Choroid plexus epithelial cell (primary cell): ENCODE measurements at regions not wholly inside any gene's neighbourhood (a gene's known extent, or its start where the extent isn't known, plus 50 kb on each side); places are given as distances from the start of the nearest gene placed in this dataset.
A peak's percentile ranks its signal among the peaks of the same experiment; 100 is the strongest.

Experiments used
- DNase-seq: peaks from one replicate; pipeline ENCODE4 v3.0.0-alpha.2; 2010; ENCODE audit warnings: low read depth
- H3K4me3 ChIP-seq: 2 replicates; pipeline ENCODE4 v1.5.1; 2011; ENCODE audit warnings: low read depth, mild to moderate bottlenecking, control low read depth, low read length, moderate library complexity
- CTCF ChIP-seq: conservative IDR thresholded peaks from 2 replicates; pipeline ENCODE4 v1.5.1; 2011; ENCODE audit warnings: low read depth, mild to moderate bottlenecking, control low read depth, inconsistent platforms, low read length, moderate library complexity

GRCh38 chr21:33987461-33987860 is 71.9 kb upstream of the ATP5PO start:
- no peak for DNase-seq
- no peak overlapping the region for H3K4me3 ChIP-seq
- TF ChIP-seq CTCF, result no peak

DNA sequence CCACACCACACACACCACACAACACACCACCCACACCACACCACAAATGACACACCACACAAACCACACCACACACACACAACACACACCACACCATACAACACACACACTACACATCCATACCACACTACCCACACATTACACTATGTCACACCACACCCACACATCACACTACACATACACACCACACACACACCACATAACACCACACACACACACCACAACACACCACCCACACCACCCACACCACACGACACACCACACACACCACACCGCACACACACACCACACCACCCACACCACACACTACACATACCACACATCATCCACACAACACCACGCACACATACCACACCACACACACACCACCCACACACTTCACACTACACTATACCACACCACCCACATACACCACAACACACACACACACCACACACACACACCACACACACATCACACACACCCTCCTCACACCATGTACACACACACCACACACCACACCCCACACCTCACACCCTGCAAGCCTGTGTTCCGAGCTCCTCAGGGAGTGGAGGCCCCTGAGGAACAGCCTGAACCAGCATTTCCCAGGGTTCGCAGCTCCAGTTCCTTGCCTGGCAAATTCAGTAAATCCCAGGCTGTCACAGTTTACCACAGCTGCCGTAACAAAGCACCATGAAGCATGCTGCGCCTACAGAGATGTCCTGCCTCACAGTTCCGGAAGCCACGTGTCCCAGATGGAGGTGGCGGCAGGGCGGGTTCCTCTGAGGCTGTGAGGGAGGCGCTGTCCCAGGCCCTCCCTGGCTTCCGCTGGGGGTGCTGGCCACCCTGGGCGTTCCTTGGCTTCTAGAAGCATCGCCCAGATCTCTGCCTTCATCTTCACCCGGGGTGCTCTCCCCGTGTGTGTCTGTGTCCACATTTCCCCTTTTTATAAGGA is 69.8 kb upstream of the ATP5PO start:
- no peak for TF ChIP-seq CTCF
- no peak overlapping the region for H3K4me3 ChIP-seq
- DNase-seq, result no peak

GRCh38 chr21:33984021-33984481 is 68.4 kb upstream of the ATP5PO start:
- TF ChIP-seq CTCF, result no peak
- H3K4me3 ChIP-seq, result no peak overlapping the region
- DNase-seq, result no peak

- peak; percentile 38 for DNase-seq
- no peak overlapping the region for H3K4me3 ChIP-seq
- TF ChIP-seq CTCF, result no peak
Observed at GRCh38 chr21:33981391-33982101, 65.9 kb upstream of the ATP5PO start.

DNA sequence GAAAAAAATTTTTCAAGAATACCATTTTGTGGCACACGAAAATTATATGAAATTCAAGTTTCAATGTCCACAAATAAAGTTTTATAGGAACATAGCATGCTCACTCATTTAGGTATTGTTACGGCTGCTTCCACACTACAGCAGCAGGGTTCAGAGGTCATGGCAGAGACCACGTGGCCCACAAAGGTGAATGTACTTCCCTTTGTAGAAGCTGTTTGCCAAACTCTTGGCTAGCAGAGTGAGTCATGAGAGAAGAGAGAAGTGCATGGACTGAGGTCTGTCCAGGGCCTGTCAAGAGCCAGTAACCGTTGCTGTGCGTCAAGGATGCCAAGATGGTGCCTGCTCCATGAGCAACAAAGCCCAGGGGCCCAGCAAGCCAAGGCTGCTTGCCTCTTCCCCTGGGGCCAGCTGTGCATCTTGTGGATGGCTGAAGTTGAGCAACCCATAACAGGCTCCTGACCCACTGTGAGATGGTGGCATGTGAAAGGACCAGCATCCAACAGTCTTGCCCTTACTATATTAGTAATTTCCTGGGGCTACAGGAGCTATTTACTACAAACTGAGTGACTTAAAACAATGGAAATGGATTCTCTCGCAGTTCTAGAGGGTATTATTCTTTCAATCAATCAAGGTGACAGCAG is 64.8 kb upstream of the ATP5PO start:
- DNase-seq, result peak; percentile 8
- no peak overlapping the region for H3K4me3 ChIP-seq
- no peak for TF ChIP-seq CTCF

DNA sequence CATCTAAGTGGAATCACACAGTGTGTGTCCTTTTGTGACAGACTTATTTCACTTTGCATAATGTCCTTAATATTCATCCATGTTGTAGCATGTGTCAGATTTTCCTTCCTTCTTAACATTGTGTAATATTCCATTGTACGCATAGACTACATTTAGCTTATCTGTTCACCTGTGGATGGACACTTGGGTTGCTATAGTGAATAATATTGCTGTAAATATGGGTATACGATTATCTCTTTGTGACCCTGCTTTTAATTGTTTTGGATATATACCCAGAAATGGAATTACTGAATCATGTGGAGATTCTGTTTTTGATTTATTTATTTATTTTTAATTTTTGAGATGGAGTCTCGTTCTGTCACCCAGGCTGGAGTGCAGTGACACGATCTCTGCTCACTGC is 63.0 kb upstream of the ATP5PO start:
- H3K4me3 ChIP-seq, result no peak overlapping the region
- no peak for TF ChIP-seq CTCF
- DNase-seq, result no peak
